GM12874 (cell line): ENCODE measurements at regions not wholly inside any gene's neighbourhood (a gene's known extent, or its start where the extent isn't known, plus 50 kb on each side); places are given as distances from the start of the nearest gene placed in this dataset.

ENCODE experiments used
- CTCF ChIP-seq: IDR thresholded peaks from 2 replicates; pipeline ENCODE4 v1.5.1; 2011; ENCODE audit warnings: low read depth, mild to moderate bottlenecking, control low read depth, low read length, moderate library complexity; ENCODE audit not compliant: insufficient read depth

GRCh38 chr11:15347969-15348734 lies 233.4 kb downstream of the INSC start:
- TF ChIP-seq CTCF, result no peak

- TF ChIP-seq CTCF, result no peak
Observed at GRCh38 chr11:15349413-15349812, 234.7 kb downstream of the INSC start.

- no peak for TF ChIP-seq CTCF
Observed at GRCh38 chr11:15361316-15361715, 246.6 kb downstream of the INSC start.

GRCh38 chr11:15367695-15368094 lies 253.0 kb downstream of the INSC start:
- no peak for TF ChIP-seq CTCF

- no peak for TF ChIP-seq CTCF
Observed at GRCh38 chr11:15370495-15371147, 255.9 kb downstream of the INSC start.

- TF ChIP-seq CTCF, result no peak
Observed at GRCh38 chr11:15371533-15371932, 256.8 kb downstream of the INSC start.

- no peak for TF ChIP-seq CTCF
Observed at GRCh38 chr11:15374418-15374817, 259.7 kb downstream of the INSC start.
